DMS 273 (cell line): ENCODE measurements at regions not wholly inside any gene's neighbourhood (a gene's known extent, or its start where the extent isn't known, plus 50 kb on each side); places are given as distances from the start of the nearest gene placed in this dataset.
A peak's percentile ranks its signal among the peaks of the same experiment; 100 is the strongest.

Experiments
- DNase-seq: peaks from one replicate; lab custom pipeline; 2025; ENCODE audit not compliant: unreplicated experiment; lab: John Stamatoyannopoulos, UW

GRCh38 chr1:222911866-222912265 is 97.0 kb downstream of the DISP1 start:
- no peak for DNase-seq

- no peak for DNase-seq
Observed at GRCh38 chr1:222912730-222913129, 97.9 kb downstream of the DISP1 start.

- no peak for DNase-seq
Observed at GRCh38 chr1:222914861-222915632, 100.2 kb downstream of the DISP1 start.

- DNase-seq = no peak
Observed at GRCh38 chr1:222916100-222916499, 101.3 kb downstream of the DISP1 start.

GRCh38 chr1:222918801-222919477 is 104.1 kb downstream of the DISP1 start:
- peak; percentile 72 for DNase-seq

- peak; percentile 40 for DNase-seq
Observed at GRCh38 chr1:222919478-222919865, 104.6 kb downstream of the DISP1 start.

GRCh38 chr1:222920169-222920568 is 105.3 kb downstream of the DISP1 start:
- DNase-seq = no peak

- DNase-seq = no peak
Observed at GRCh38 chr1:222921945-222922344, 107.1 kb downstream of the DISP1 start.

- no peak for DNase-seq
Observed at GRCh38 chr1:222923506-222923905, 108.7 kb downstream of the DISP1 start.

GRCh38 chr1:222924136-222924706 is 109.4 kb downstream of the DISP1 start:
- DNase-seq = no peak

GRCh38 chr1:222926566-222926965 is 111.7 kb downstream of the DISP1 start:
- no peak for DNase-seq

GRCh38 chr1:222927031-222927430 is 112.2 kb downstream of the DISP1 start:
- DNase-seq = no peak

GRCh38 chr1:222928212-222928611 is 113.4 kb downstream of the DISP1 start:
- DNase-seq = peak; percentile 98

- DNase-seq = peak; percentile 27
Observed at GRCh38 chr1:222930070-222930469, 115.2 kb downstream of the DISP1 start.

GRCh38 chr1:222931023-222931422 is 116.2 kb downstream of the DISP1 start:
- DNase-seq = no peak

- no peak for DNase-seq
Observed at GRCh38 chr1:222933273-222933672, 118.4 kb downstream of the DISP1 start.

- no peak for DNase-seq
Observed at GRCh38 chr1:222935239-222935900, 120.5 kb downstream of the DISP1 start.

GRCh38 chr1:222936042-222936441 is 121.2 kb downstream of the DISP1 start:
- DNase-seq = no peak

GRCh38 chr1:222938986-222939385 is 124.1 kb downstream of the DISP1 start:
- no peak for DNase-seq

GRCh38 chr1:222940095-222940494 is 125.3 kb downstream of the DISP1 start:
- no peak for DNase-seq

- DNase-seq = no peak
Observed at GRCh38 chr1:222940906-222941305, 126.1 kb downstream of the DISP1 start.

- no peak for DNase-seq
Observed at GRCh38 chr1:222941425-222941824, 126.6 kb downstream of the DISP1 start.
